HT1080 (cell line): ENCODE measurements at regions not wholly inside any gene's neighbourhood (a gene's known extent, or its start where the extent isn't known, plus 50 kb on each side); places are given as distances from the start of the nearest gene placed in this dataset.

ENCODE experiments used
- DNase-seq: peaks from one replicate; pipeline ENCODE4 v3.0.0-alpha.2; 2015; ENCODE audit warnings: low read depth

GRCh38 chr7:130927062-130927461 lies 193.1 kb upstream of the KLF14 start:
- no peak for DNase-seq

- DNase-seq, result no peak
Observed at GRCh38 chr7:130927564-130927963, 193.6 kb upstream of the KLF14 start.

GRCh38 chr7:130929896-130930659 lies 196.1 kb upstream of the KLF14 start:
- no peak for DNase-seq

- DNase-seq, result no peak
Observed at GRCh38 chr7:130930681-130931080, 196.7 kb upstream of the KLF14 start.

- DNase-seq, result no peak
Observed at GRCh38 chr7:130931423-130931822, 197.4 kb upstream of the KLF14 start.

GRCh38 chr7:130932088-130932487 lies 198.1 kb upstream of the KLF14 start:
- DNase-seq, result no peak

GRCh38 chr7:130932667-130933432 lies 198.8 kb upstream of the KLF14 start:
- no peak for DNase-seq

- no peak for DNase-seq
Observed at GRCh38 chr7:130933919-130934318, 199.9 kb upstream of the KLF14 start.

- no peak for DNase-seq
Observed at GRCh38 chr7:130935564-130936157, 201.7 kb upstream of the KLF14 start.

GRCh38 chr7:130936202-130936931 lies 202.4 kb upstream of the KLF14 start:
- no peak for DNase-seq

GRCh38 chr7:130937016-130937415 lies 203.0 kb upstream of the KLF14 start:
- no peak for DNase-seq

GRCh38 chr7:130937830-130938229 lies 203.8 kb upstream of the KLF14 start:
- no peak for DNase-seq

- no peak for DNase-seq
Observed at GRCh38 chr7:130938661-130939060, 204.7 kb upstream of the KLF14 start.

- no peak for DNase-seq
Observed at GRCh38 chr7:130939321-130940095, 205.5 kb upstream of the KLF14 start.

- DNase-seq, result no peak
Observed at GRCh38 chr7:130940326-130940725, 206.3 kb upstream of the KLF14 start.

- DNase-seq, result no peak
Observed at GRCh38 chr7:130940907-130941306, 206.9 kb upstream of the KLF14 start.

GRCh38 chr7:130941322-130942210 lies 207.6 kb upstream of the KLF14 start:
- DNase-seq, result peak; percentile 70

- peak; percentile 51 for DNase-seq
Observed at GRCh38 chr7:130942211-130942964, 208.4 kb upstream of the KLF14 start.

- peak; percentile 75 for DNase-seq
Observed at GRCh38 chr7:130943336-130943901, 209.4 kb upstream of the KLF14 start.
